ENCODE measurements at regions not wholly inside any gene's neighbourhood (a gene's known extent, or its start where the extent isn't known, plus 50 kb on each side); places are given as distances from the start of the nearest gene placed in this dataset.

GRCh38 chr9:111193095-111193494, 136.9 kb downstream of the OR2K2 start:
- TF ChIP-seq CTCF (IDR thresholded peaks at IDR 0.05; ENCODE audit: poor library complexity, severe bottlenecking) (no peak), EP300 (conservative IDR thresholded peaks at IDR 0.05; ENCODE audit: poor library complexity, severe bottlenecking) (no peak), RAD21 (conservative IDR thresholded peaks at IDR 0.05) (no peak), POLR2AphosphoS5 (IDR thresholded peaks at IDR 0.05) (no peak), EZH2 (IDR thresholded peaks at IDR 0.05; ENCODE audit: borderline replicate concordance, insufficient read depth, low read length, poor library complexity, severe bottlenecking) (no peak), MXI1 (conservative IDR thresholded peaks at IDR 0.05; ENCODE audit: poor library complexity, severe bottlenecking) (no peak), TAF1 (IDR thresholded peaks at IDR 0.05; ENCODE audit: low read depth) (no peak)

Data from neural cell (in vitro differentiated cells).